GM03348 (cell line): ENCODE measurements at regions not wholly inside any gene's neighbourhood (a gene's known extent, or its start where the extent isn't known, plus 50 kb on each side); places are given as distances from the start of the nearest gene placed in this dataset.
A peak's percentile ranks its signal among the peaks of the same experiment; 100 is the strongest.
"Not testable (repeated sequence)": the region's sequence is repeated elsewhere in the genome, so short reads cannot be mapped to it uniquely, and the experiment has no call there.

ENCODE experiments used
- DNase-seq: peaks from one replicate; pipeline ENCODE4 v3.0.0; 2012; ENCODE audit warnings: low spot score

DNA sequence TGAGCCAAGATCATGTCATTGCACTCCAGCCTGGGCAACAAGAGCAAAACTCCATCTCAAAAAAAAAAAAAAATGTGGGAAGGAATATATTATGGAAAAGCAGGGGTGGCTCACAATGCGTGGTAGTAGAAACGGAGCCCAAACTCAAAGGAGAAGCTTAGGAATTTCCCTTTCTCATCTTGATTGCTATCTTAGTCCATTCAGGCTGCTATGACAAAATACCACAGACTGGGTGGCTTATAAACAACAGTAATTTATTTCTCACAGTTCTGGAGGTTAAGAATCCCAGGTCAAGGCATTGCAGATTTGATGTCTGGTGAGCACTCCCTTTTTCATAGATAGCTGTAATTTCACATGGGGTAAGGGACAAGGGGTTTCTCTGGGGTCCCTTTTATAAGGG lies 153.8 kb upstream of the KRR1 start:
- peak; percentile 29 for DNase-seq

DNA sequence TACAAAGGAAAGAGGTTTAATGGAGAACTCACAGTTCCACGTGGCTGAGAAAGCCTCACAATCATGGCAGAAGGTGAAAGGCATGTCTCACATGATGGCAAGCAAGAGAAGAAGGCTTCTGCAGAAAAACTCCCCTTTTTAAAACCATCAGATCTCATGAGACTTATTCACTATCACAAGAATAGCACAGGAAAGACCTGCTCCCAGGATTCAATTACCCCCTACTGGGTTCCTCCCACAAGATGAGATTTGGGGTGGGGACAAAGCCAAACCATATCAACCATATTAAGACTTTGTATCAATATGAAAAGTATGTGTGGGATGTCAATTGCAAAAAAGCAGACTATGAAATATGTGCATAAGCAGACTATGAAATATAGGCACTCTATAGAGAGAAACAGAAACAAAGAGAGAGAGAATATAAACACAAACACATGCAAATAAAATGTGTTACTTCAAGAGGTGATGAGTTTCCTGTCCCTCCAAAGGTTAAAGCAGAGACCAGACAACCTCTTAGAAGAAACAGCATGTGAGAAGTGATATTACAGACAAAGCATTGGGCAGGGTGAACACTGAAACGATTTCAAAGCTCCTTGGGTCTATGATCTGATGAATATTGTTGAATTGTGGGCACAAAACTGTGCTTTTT lies 151.2 kb upstream of the KRR1 start:
- DNase-seq: no peak

DNA sequence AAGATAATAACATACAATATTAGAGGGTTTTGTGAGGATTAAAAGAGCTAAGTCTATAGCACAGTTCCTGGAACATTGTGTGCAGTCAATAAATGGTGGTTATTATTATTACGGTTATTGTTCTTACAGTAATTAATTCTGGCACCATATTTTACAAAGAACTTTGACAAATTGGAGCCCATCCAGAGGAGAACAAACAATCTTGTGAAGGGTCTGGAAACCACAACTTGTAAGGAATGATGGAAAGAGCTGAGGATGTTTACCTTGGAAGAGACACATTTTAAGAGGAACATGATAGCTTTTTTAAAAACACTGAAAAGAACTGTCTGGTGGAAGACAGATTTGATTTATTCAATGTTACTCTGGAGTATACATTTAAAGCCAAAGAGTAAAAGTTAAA lies 150.5 kb upstream of the KRR1 start:
- DNase-seq: no peak

DNA sequence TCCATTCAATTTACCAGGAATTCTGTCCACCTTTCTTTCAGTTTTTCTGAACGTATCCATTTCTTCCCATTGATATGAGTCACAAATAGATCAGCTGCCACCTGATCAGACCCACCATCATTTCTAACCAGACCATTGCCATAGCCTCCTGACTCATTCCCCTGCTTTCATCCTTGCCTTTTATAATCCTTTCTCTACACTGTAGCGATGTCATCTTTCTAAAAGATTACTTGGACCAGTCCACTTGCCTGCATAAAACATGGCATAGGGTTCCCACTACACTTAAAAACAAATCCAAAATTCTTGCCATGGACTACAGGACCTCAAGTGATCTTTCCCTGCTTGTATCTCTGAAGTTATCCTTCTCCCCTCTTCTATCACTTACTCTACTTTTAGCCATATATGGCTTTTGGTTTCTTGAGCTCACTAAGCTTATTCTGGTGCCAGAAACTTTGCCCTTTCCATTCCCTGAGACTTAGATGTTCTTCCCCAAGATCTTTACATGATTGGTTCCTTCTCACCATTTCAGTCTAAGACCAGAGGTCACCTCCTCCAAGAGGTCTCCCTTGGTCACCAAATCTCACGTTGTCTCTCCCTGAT lies 149.5 kb upstream of the KRR1 start:
- no peak for DNase-seq

- DNase-seq: no peak
Measured at GRCh38 chr12:75660107-75660530, 148.7 kb upstream of the KRR1 start.

- peak; percentile 43 for DNase-seq
Measured at GRCh38 chr12:75658901-75659823, 147.8 kb upstream of the KRR1 start.

DNA sequence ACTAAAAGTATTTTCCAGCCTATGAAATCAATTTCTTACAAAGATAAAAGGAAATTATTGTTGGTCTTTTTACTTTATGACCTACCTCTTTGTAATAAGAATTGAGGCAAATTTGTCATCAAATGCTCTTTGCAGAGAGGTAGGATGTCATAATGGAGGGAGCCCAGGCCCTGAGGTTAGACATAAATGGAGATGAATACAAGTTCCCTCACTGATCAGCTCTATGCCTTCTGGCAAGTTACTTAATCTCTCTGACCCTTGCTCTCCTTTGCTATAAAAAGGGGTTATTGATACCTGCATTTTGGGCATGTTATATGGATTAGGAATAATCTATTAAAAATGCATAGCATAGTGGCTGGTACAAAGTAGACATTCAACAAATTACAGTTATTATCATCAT lies 146.9 kb upstream of the KRR1 start:
- DNase-seq: no peak

GRCh38 chr12:75657831-75658230 lies 146.4 kb upstream of the KRR1 start:
- DNase-seq: no peak

- DNase-seq: not testable (repeated sequence)
Measured at GRCh38 chr12:75657354-75657753, 145.9 kb upstream of the KRR1 start.

- DNase-seq: peak; percentile 77
Measured at GRCh38 chr12:75656648-75657047, 145.2 kb upstream of the KRR1 start.

DNA sequence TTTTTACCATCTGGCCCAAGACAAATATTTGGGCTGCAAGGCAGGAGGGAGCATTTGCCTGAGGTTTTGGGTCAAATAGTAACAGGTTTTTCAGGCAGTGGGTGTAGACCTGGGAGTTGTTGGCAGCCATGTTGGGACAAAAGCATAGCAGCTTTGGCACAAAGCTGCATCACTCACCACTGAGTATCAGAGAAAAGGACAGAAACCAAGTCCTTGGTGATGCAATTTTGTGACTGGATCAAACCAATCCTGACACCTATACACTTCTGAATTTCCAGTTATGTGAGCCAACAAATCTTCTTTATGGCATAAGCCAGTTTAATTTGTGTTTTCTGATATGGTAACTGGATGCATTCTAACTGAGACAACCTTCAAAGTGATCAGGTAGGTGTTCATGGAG lies 144.8 kb upstream of the KRR1 start:
- DNase-seq: no peak

GRCh38 chr12:75655315-75655806 lies 144.0 kb upstream of the KRR1 start:
- DNase-seq: no peak

DNA sequence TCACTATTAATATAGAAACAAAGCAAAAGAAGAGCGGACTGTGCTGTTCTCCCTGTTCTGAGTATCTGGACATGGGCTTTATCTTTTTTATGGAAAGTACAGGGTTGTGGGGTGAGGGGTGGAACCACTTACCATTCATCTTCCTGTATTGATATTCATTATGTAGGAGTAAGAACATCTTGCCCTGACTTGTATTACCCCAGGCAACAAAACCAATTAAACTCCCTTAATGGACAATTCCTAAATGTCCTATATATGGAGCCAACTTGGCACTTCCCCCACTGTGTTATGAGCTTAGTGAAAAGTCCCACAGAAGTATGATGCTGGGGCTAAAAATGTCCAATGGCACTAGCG lies 139.9 kb upstream of the KRR1 start:
- no peak for DNase-seq

GRCh38 chr12:75650595-75651341 lies 139.4 kb upstream of the KRR1 start:
- no peak for DNase-seq

DNA sequence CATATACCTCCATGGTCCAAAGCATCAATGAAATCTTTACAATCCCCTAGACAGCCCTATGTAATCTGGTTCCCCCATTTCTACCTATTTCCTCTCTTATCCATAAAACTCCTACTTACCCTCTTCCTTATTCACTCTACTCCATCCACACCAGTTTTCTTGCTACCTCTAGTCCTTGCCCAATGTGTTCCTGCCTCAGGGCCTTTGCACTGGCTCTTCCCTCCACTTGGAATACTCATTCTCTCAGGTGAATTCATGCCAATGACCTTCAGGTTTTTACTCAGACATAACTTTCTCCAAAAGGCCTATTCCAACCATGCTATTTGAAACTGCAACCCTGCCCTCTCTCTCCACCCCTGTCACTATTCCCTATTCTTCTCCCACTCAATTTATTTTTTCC lies 138.7 kb upstream of the KRR1 start:
- DNase-seq: no peak

DNA sequence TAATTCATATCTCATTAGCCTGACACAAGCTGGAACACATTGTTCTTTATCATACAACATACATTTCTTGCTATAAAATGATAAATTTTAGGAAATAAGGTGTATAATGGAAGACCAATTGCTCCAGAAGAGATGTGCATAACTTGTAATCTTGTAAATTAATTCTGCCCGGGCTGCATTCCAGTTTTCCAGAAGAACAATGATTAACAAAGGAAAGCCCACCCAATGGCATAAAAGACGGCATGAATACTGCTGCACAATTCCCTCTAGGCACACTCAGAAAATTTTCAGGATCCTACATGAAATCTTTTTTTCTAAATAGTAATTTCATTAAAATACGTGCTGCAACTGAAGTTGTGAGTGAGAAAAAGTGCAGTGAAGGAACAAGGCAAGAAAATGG lies 137.4 kb upstream of the KRR1 start:
- no peak for DNase-seq

DNA sequence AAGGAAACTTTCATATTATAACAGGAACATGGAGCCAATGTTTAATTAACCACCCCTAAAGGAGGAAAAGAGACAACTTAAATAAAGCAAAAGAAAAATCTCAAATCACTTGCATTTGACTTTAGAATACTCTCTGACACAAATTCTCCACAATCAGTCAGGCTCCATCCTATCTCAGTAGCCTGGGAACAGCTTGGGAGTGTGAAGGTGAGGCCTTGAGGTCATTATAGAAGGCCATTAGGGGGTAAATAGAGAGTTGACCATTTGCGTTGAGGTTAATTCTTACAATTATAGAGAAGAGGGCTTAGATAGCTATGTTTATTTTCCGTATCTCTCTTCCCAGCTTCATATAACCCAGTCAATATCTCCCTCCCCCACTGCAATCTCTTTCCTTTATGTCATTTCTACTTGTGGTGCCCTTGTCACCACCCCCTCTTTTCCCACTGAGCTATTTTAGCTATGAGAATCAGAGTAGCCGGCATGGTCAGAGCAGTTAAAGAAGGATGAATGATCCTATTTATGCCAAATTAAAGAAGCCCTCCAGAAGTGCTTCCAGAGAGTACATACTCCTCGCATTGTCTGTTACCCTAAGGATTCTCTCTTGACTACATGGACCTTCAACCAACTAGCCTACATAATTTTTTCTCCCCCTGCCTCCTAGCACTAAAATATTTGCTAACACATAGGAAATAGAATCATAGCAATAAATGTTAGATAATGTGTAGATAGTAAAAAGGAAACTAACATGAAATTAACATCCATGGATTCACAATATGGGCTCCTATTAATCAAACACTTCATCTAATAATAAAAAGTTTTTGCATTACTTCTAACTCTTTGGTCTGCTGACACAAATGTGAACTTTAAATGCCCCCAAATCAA lies 135.2 kb upstream of the KRR1 start:
- DNase-seq: no peak

DNA sequence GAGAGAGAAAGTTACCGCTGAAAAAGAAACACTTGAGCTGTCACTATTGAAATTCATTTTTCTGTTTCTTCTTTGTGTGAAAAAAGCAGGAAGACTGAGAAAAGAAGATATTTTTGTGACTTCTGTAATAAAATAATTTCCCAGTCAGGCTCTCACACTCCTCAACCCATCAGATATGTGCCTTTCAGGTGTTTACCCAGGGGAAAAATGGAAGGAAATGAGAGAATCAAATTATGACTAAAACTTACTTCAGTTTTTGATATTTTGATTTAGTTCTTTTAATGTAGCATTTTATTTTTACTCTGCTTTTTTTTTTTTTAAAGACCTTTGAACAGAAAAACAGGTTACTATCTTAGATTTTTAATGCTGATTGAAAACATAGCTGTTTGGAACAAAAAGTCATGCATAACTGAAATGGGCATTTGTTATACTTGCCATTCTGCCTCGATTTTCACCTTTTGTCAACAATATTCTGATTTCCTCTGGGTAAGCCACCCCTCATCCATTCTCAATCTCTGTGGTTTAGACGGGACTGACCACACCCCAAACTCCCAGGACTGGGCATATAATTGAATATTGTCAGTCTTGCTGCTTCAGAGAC lies 133.2 kb upstream of the KRR1 start:
- no peak for DNase-seq

DNA sequence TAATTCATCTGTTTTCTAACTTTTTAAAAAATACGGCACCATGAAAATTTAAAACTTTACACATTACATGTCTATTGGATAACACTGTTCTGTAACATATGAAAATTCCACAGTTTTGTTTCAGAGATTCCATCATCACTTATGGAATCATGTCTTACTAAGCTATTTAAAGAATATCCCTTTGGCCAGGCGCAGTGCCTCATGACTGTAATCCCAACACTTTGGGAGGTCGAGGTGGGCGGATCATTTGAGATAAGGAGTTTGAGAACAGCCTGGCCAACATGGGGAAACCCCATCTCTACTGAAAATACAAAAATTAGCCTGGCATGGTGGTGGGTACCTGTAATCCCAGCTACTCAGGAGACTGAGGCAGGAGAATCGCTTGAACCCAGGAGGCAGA lies 131.7 kb upstream of the KRR1 start:
- DNase-seq: not testable (repeated sequence)

GRCh38 chr12:75642226-75642625 lies 130.8 kb upstream of the KRR1 start:
- DNase-seq: no peak
